HCT116 (cell line): ENCODE measurements at regions not wholly inside any gene's neighbourhood (a gene's known extent, or its start where the extent isn't known, plus 50 kb on each side); places are given as distances from the start of the nearest gene placed in this dataset.

Experiments used
- ATAC-seq: fragments of 200-7000 bp; cut with Tn5 transposase; 2 replicates; pipeline ENCODE4 v1.9.1; 2020; ENCODE audit warnings: mild to moderate bottlenecking, moderate library complexity
- BruUV-seq: library from RNA; stranded (reverse); fragments of 400-500 nt; replicated peaks from 2 replicates; lab custom pipeline; 2021; lab: Mats Ljungman, UMichigan
- CTCF ChIA-PET: fragments of 300-600 bp; sonication (Branson Sonifier 250); formaldehyde crosslinking; loops from one replicate; lab custom pipeline; 2021; ENCODE audit warnings: antibody characterized with exemption; lab: Charles Lee
- POLR2A ChIA-PET: fragments of 300-600, 350-600 bp; sonication (Branson Sonifier 250); formaldehyde crosslinking; loops from one replicate; lab custom pipeline; 2021; ENCODE audit warnings: antibody characterized with exemption; lab: Charles Lee
- RAD21 ChIA-PET, 2 experiments: fragments of 300-600 bp; sonication (Branson Sonifier 250); formaldehyde crosslinking; loops; one replicate each; lab custom pipeline; 2023; ENCODE audit warnings: low total read pairs in 2 of 2; ENCODE audit not compliant: uncharacterized antibody in 2 of 2, unreplicated experiment in 2 of 2, low non-redundant PET in 1 of 2; lab: Charles Lee
- DNase-seq: peaks from one replicate; pipeline ENCODE4 v3.0.0-alpha.2; 2010; ENCODE audit warnings: low read depth, low spot score
- H2AFZ ChIP-seq: fragments of 200-600 bp; shearing (Covaris generic), sonication (generic); 2 replicates; pipeline ENCODE4 v1.6.1; 2017; ENCODE audit warnings: low read depth, mixed run types, mixed read lengths, antibody characterized with exemption, low read length; ENCODE audit not compliant: poor library complexity, severe bottlenecking
- H3K27ac ChIP-seq: 2 replicates; pipeline ENCODE4 v1.5.1; 2012; ENCODE audit warnings: low read depth, low read length
- H3K27me3 ChIP-seq: fragments of 200-600 bp; sonication (generic); 2 replicates; pipeline ENCODE4 v1.6.1; 2016; ENCODE audit warnings: mixed run types, low read length, mixed read lengths; ENCODE audit not compliant: insufficient read depth
- H3K36me3 ChIP-seq, 2 experiments: fragments of 200-500 bp in 1 of 2; fragments of 200-600 bp in 1 of 2; sonication (Bioruptor generic) in 1 of 2; sonication (generic) in 1 of 2; 2 replicates each; pipeline versions ENCODE4 v1.5.1 to v1.6.1; 2014 to 2016; ENCODE audit warnings: low read length in 2 of 2, inconsistent platforms in 1 of 2, mixed read lengths in 1 of 2, mixed run types in 1 of 2; ENCODE audit not compliant: insufficient read depth in 2 of 2, control insufficient read depth in 1 of 2
- H3K4me1 ChIP-seq, 2 experiments: fragments of 200-600 bp in 1 of 2; sonication (generic) in 1 of 2; 2 replicates each; pipeline versions ENCODE4 v1.5.1 to v1.6.1; 2012 to 2017; ENCODE audit warnings: low read length in 2 of 2, inconsistent platforms in 1 of 2, mild to moderate bottlenecking in 1 of 2, mixed read lengths in 1 of 2, mixed run types in 1 of 2, moderate library complexity in 1 of 2; ENCODE audit not compliant: insufficient read depth in 2 of 2, control insufficient read depth in 1 of 2
- H3K4me2 ChIP-seq: fragments of 200-600 bp; sonication (generic); 2 replicates; pipeline ENCODE4 v1.6.1; 2017; ENCODE audit warnings: mixed run types, low read length, mixed read lengths
- H3K4me3 ChIP-seq, 2 experiments: fragments of 200-600 bp in 1 of 2; sonication (generic) in 1 of 2; replicated peaks in 1 of 2; 2 replicates each; pipeline ENCODE4 v1.5.1; 2011 to 2016; ENCODE audit warnings: low read length in 2 of 2, control low read depth in 1 of 2, low read depth in 1 of 2, mild to moderate bottlenecking in 1 of 2, mixed read lengths in 1 of 2, mixed run types in 1 of 2
- H3K79me2 ChIP-seq: fragments of 200-600 bp; sonication (generic); 2 replicates; pipeline ENCODE4 v1.6.1; 2017; ENCODE audit warnings: mild to moderate bottlenecking, mixed run types, low read length, moderate library complexity, mixed read lengths; ENCODE audit not compliant: insufficient read depth
- H3K9ac ChIP-seq: fragments of 200-600 bp; sonication (generic); 2 replicates; pipeline ENCODE4 v1.6.1; 2016; ENCODE audit warnings: low read length, mixed read lengths
- H3K9me2 ChIP-seq: fragments of 200-600 bp; sonication (generic), shearing (Covaris generic); 2 replicates; pipeline ENCODE4 v1.6.1; 2017; ENCODE audit warnings: mixed run types, mild to moderate bottlenecking, moderate library complexity; ENCODE audit not compliant: insufficient read depth
- H3K9me3 ChIP-seq, 2 experiments: fragments of 200-500 bp in 1 of 2; fragments of 200-600 bp in 1 of 2; sonication (Bioruptor generic) in 1 of 2; sonication (generic) in 1 of 2; 2 replicates each; pipeline ENCODE4 v1.6.1; 2014 to 2017; ENCODE audit warnings: low read length in 2 of 2, mixed read lengths in 2 of 2, inconsistent platforms in 1 of 2, low read depth in 1 of 2, mild to moderate bottlenecking in 1 of 2, mixed run types in 1 of 2, moderate library complexity in 1 of 2; ENCODE audit not compliant: control insufficient read depth in 1 of 2, insufficient read depth in 1 of 2
- H4K20me1 ChIP-seq: fragments of 200-600 bp; sonication (generic), shearing (Covaris generic); 2 replicates; pipeline ENCODE4 v1.6.1; 2017; ENCODE audit warnings: mixed run types, mild to moderate bottlenecking, moderate library complexity; ENCODE audit not compliant: insufficient read depth
- EZH2 ChIP-seq: fragments of 200-600 bp; sonication (generic); IDR thresholded peaks from 2 replicates; pipeline ENCODE4 v1.6.1; 2017; ENCODE audit warnings: antibody characterized with exemption, mixed run types
- FOSL1 ChIP-seq: IDR thresholded peaks from 2 replicates; pipeline ENCODE4 v1.6.1; 2012; ENCODE audit warnings: low read depth
- MAX ChIP-seq: IDR thresholded peaks from 2 replicates; pipeline ENCODE4 v1.6.1; 2012
- REST ChIP-seq: IDR thresholded peaks from 2 replicates; pipeline ENCODE4 v1.6.1; 2012; ENCODE audit warnings: low read depth
- TCF7L2 ChIP-seq: IDR thresholded peaks from 2 replicates; pipeline ENCODE4 v1.7.0; 2011; ENCODE audit warnings: borderline replicate concordance, inconsistent platforms; ENCODE audit not compliant: insufficient read depth, insufficient read length; ENCODE audit errors: extremely low read depth
- ZNF274 ChIP-seq: fragments of 200-500 bp; sonication (Bioruptor generic); IDR thresholded peaks from 2 replicates; pipeline ENCODE4 v1.6.1; 2014; ENCODE audit warnings: mild to moderate bottlenecking, low read depth, low read length, inconsistent platforms
- intact Hi-C: fragments of 100-400 bp; cut with micrococcal nuclease; formaldehyde crosslinking; loops from 2 replicates; pipeline ENCODE4 v1.10.0; 2022

GRCh38 chr10:120402147-120402766, 54.8 kb upstream of the PLPP4 start:
- H3K9me3 ChIP-seq = no peaks in the 10 kb centered on the region
- intact Hi-C loops = no loop called here
- ChIA-PET RAD21 (no interaction called here), CTCF (no interaction called here), POLR2A (no interaction called here)
- no peak overlapping the region for H3K27ac ChIP-seq
- no TSS peak for BruUV-seq
- H3K4me3 ChIP-seq = no peak overlapping the region
- no peak for TF ChIP-seq TCF7L2
- TF ChIP-seq FOSL1 = no peak
- no peak for TF ChIP-seq ZNF274
- TF ChIP-seq MAX = no peak
- TF ChIP-seq EZH2 = no peak
- no peak for TF ChIP-seq REST
- DNase-seq (no peak), ATAC-seq (no peak)
- H2AFZ ChIP-seq = no peak overlapping the region
- H3K4me1 ChIP-seq = no peaks in the 10 kb centered on the region
- H3K27me3 ChIP-seq = peaks cover 13% of the 10 kb centered on the region; the same call in 1 of the 2 replicates
- H3K79me2 ChIP-seq = no peaks in the 10 kb centered on the region
- H3K36me3 ChIP-seq = no peaks in the 10 kb centered on the region
- H3K4me2 ChIP-seq = no peak overlapping the region
- no peaks in the 10 kb centered on the region for H3K9me2 ChIP-seq
- no peak overlapping the region for H3K9ac ChIP-seq
- H4K20me1 ChIP-seq = no peaks in the 10 kb centered on the region; the same call in 1 of the 2 replicates
